ENCODE measurements at regions not wholly inside any gene's neighbourhood (a gene's known extent, or its start where the extent isn't known, plus 50 kb on each side); places are given as distances from the start of the nearest gene placed in this dataset.
"Not testable (repeated sequence)": the region's sequence is repeated elsewhere in the genome, so short reads cannot be mapped to it uniquely, and the experiment has no call there.

DNA sequence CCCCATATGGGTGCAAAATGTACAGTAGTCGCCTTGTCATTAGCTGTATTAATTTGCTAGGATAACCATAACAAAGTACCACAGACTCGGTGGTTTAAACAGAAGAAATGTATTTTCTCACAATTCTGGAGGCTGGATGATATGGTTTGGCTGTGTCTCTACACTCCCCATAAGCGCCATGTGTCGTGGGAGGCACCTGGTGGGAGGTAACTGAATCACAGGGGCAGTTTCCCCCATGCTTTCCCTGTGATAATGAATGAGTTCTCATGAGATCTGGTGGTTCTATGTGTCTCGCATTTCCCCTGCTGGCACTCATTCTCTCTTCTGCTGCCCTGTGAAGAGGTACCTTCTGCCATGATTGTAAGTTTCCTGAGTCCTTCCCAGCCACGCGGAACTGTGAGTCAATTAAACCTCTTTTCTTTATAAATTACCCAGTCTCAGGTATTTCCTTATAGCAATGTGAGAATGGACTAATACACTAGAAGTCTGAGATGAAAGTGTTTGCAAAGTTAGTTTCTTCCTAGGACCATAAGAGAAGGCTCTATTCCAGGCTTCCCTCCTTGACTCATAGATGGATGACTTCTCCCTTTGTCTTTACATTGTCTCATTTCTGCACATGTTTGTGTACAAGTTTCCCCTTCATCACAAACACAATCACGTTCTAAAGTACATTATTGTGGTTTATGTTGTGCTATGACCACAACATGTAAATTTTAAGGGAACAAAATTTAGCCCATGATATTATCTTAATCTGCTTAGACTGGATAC, 1442.6 kb downstream of the SUCLG1 start:
- intact Hi-C loops (cut with DNase I): no loop called here
- no peak for DNase-seq (ENCODE audit: low spot score)

- no peak for DNase-seq (ENCODE audit: low spot score)
- intact Hi-C loops (cut with DNase I): no loop called here
These were observed 1443.2 kb downstream of the SUCLG1 start for GRCh38 chr2:83015900-83016299.

- intact Hi-C loops (cut with DNase I): no loop called here
- no peak for DNase-seq (ENCODE audit: low spot score)
These were observed 1443.9 kb downstream of the SUCLG1 start for GRCh38 chr2:83015035-83015715.

GRCh38 chr2:83014462-83014861, 1444.6 kb downstream of the SUCLG1 start:
- DNase-seq (ENCODE audit: low spot score): no peak
- intact Hi-C loops (cut with DNase I): no loop called here

GRCh38 chr2:83006961-83007360, 1452.1 kb downstream of the SUCLG1 start:
- DNase-seq (ENCODE audit: low spot score): no peak
- intact Hi-C loops (cut with DNase I): no loop called here

- no peak for DNase-seq (ENCODE audit: low spot score)
- intact Hi-C loops (cut with DNase I): no loop called here
These were observed 1455.5 kb downstream of the SUCLG1 start for GRCh38 chr2:83003555-83003954.

- DNase-seq (ENCODE audit: low spot score): no peak
- intact Hi-C loops (cut with DNase I): no loop called here
These were observed 1456.4 kb downstream of the SUCLG1 start for GRCh38 chr2:83002706-83003105.

DNA sequence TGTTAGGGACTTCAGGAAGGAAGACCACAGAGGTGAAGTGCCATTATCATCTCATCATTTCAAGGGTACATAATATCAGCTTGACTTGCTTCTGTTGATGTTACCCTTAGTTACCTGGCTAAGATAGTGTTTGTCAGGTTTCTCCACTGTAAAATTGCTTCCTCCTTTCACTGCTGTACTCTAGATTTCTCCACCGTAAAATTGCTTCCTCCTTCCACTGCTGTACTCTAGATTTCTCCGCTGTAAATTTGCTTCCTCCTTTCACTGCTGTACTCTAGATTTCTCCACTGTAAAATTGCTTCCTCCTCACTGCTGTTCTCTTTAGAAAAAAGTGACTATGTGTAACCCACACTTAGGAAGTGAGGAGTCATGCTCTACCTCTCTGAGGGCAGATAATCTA, 1460.3 kb downstream of the SUCLG1 start:
- no peak for DNase-seq (ENCODE audit: low spot score)
- intact Hi-C loops (cut with DNase I): no loop called here

DNA sequence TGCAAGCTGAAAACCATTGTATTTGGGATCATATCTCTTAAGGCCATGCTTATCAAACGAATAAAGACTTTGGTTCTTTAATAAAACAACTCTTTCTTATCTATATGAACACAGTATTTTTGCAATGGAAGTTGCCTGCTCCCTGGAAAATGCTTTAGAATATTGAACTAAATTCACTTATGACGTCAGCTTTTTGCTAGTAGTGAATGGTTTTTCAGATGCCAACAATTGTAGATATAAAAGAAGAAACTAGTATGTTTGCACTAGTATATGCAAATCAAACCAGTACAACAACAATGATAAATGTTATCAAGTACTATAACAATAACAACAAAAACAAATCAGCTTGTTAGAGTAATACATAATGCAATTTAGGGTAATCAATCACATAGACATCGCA, 1462.9 kb downstream of the SUCLG1 start:
- intact Hi-C loops (cut with DNase I): no loop called here
- no peak for DNase-seq (ENCODE audit: low spot score)

DNA sequence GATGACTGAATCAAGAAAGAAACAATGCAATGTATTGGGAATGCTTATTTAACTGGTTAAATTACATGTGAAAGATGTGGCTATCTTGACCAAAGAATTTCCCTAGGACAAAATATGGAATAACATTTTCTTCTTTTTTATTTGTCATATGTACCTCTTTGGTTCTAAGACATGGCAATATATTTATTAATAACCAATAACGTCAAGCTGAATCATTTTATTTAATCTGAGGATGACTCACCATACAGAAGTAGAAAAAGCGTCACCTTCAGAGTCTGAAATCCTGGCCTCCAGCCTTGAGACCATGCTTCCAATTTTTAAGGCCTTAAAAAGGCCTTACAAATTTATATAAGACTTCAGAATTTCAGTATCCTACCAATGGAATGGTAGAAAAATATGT, 1464.9 kb downstream of the SUCLG1 start:
- intact Hi-C loops (cut with DNase I): no loop called here

GRCh38 chr2:82993609-82994008, 1465.5 kb downstream of the SUCLG1 start:
- intact Hi-C loops (cut with DNase I): no loop called here
- DNase-seq (ENCODE audit: low spot score): no peak

More for the DNA sequence above, 1464.9 kb downstream of the SUCLG1 start:
- DNase-seq (ENCODE audit: low spot score): no peak

DNA sequence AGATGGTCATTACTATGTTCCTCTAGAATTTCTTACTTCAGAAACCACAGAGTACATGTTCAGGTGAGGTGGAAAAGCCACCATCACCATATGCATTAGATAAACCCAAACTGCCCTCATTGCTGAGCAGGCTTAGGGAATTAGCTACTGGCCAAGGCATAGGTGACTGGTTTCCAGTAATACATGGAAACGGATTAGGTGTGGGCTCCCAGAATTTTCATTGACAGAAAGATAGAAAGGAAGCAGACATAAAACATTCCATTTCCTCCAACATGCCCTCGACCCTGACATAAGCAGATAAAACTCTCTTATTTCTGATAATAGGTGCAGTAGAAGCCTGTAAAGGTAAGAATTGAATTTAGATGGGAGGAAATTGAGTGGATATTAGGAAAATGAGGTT, 1466.1 kb downstream of the SUCLG1 start:
- intact Hi-C loops (cut with DNase I): no loop called here
- DNase-seq (ENCODE audit: low spot score): no peak

GRCh38 chr2:82987706-82988105, 1471.4 kb downstream of the SUCLG1 start:
- DNase-seq (ENCODE audit: low spot score); intact Hi-C loops (cut with DNase I): not testable (repeated sequence)

GRCh38 chr2:82986899-82987298, 1472.2 kb downstream of the SUCLG1 start:
- no peak for DNase-seq (ENCODE audit: low spot score)
- intact Hi-C loops (cut with DNase I): no loop called here

GRCh38 chr2:82985572-82986197, 1473.4 kb downstream of the SUCLG1 start:
- DNase-seq (ENCODE audit: low spot score): no peak
- intact Hi-C loops (cut with DNase I): no loop called here

GRCh38 chr2:82968358-82968757, 1490.7 kb downstream of the SUCLG1 start:
- intact Hi-C loops (cut with DNase I): no loop called here
- no peak for DNase-seq (ENCODE audit: low spot score)

DNA sequence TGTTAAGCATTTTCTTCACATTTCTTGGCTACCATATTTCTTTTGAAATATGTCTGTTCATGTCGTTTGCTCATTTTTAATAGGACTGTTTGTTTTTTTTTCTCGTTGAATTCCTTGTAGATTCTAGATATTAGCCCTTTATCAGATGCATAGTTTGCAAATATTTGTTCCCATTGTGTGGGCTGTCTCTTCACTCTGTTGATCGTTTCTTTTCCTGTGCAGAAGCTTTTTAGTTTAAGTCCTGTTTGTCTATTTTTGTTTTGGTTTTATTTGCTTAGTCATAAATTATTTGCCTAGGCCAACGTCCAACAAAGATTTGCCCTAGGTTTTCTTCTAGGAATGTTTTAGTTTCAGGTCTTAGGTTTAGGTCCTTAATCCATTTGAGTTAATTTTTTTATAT, 1494.7 kb downstream of the SUCLG1 start:
- intact Hi-C loops (cut with DNase I): no loop called here
- DNase-seq (ENCODE audit: low spot score): no peak

DNA sequence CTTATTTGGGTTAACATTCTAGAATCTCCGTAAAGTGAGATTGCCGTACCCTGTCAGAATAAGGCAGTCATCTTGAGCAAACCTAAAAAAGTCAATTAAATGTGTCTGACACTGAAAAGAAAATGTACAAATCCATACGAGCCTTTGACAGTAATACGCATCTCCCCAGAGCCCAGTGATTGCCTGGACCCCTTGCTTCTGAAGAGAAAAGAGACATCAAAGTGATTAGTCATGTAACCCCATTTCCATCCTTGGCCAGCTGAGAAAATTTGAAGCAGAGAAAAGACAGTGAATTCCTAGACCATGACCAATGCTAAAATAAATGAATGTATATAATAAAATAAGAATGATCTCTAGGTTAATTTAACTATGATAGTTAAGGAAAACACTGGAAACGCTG, 1499.4 kb downstream of the SUCLG1 start:
- intact Hi-C loops (cut with DNase I): no loop called here
- DNase-seq (ENCODE audit: low spot score): no peak

GRCh38 chr2:82954868-82955267, 1504.2 kb downstream of the SUCLG1 start:
- DNase-seq (ENCODE audit: low spot score): no peak
- intact Hi-C loops (cut with DNase I): no loop called here

GRCh38 chr2:82939211-82939610, 1519.9 kb downstream of the SUCLG1 start:
- DNase-seq (ENCODE audit: low spot score): no peak
- intact Hi-C loops (cut with DNase I): no loop called here
